ENCODE measurements at regions not wholly inside any gene's neighbourhood (a gene's known extent, or its start where the extent isn't known, plus 50 kb on each side); places are given as distances from the start of the nearest gene placed in this dataset.

DNA sequence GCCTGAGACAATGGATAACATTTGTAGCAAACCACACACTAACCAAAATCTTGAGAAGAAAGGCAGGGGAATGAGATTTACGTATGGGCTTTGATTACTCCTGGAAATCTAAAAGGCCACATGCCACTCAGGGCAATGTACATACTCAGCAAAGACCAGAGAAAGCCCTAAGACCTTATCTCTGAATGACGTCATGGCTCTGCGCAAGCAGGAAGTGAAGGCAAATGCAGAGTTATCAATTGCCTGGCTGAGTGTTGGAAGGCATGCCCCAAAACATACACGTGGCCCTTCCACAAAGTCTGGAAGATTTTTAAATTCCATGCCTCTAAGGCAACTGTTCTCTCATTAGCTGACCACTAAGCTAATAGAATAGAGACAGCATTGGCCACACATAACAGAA is 90.9 kb upstream of the NRBF2 start:
- TF ChIP-seq SIN3A (IDR thresholded peaks at IDR 0.05; ENCODE audit: borderline replicate concordance, insufficient read depth, low read length) (no peak), TAF1 (IDR thresholded peaks at IDR 0.05; ENCODE audit: borderline replicate concordance, insufficient read depth, low read length) (no peak), REST (IDR thresholded peaks at IDR 0.05; ENCODE audit: insufficient read depth in 1 of 2, low read depth in 2 of 2, low read length in 2 of 2) (no peak), FOXP2 (optimal IDR thresholded peaks at IDR 0.05; ENCODE audit: borderline replicate concordance, extremely low read depth, extremely low read length, insufficient read depth) (no peak), POLR2AphosphoS5 (IDR thresholded peaks at IDR 0.05; ENCODE audit: low read depth, low read length) (no peak)

DNA sequence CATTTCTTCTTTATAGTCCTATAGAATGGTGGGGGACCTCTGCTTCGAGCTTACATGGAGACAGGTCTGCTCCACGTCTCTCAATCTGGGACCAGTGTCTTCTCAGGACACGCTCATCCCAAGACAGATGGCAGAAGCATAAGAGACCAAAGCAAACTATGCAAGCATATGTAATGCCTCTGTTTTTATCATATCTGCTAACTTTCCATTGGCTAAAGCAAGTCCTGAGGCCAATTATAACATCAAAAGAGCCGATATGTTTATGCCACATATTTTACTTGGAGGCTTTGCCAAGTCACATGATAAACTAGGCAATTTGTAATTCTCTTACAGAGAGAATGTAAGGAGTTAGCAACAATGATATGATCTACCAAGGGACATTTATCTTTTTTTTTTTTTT is 102.6 kb upstream of the NRBF2 start:
- TF ChIP-seq REST (IDR thresholded peaks at IDR 0.05; ENCODE audit: insufficient read depth in 1 of 2, low read depth in 2 of 2, low read length in 2 of 2) = no peak
- TF ChIP-seq POLR2AphosphoS5 (IDR thresholded peaks at IDR 0.05; ENCODE audit: low read depth, low read length) = no peak

- TF ChIP-seq FOXP2 (optimal IDR thresholded peaks at IDR 0.05; ENCODE audit: borderline replicate concordance, extremely low read depth, extremely low read length, insufficient read depth) = no peak
- TF ChIP-seq REST (IDR thresholded peaks at IDR 0.05; ENCODE audit: insufficient read depth in 1 of 2, low read depth in 2 of 2, low read length in 2 of 2) = no peak
- TF ChIP-seq POLR2AphosphoS5 (IDR thresholded peaks at IDR 0.05; ENCODE audit: low read depth, low read length) = no peak
- TF ChIP-seq TAF1 (IDR thresholded peaks at IDR 0.05; ENCODE audit: borderline replicate concordance, insufficient read depth, low read length) = no peak
- no peak for TF ChIP-seq SIN3A (IDR thresholded peaks at IDR 0.05; ENCODE audit: borderline replicate concordance, insufficient read depth, low read length)
Observed at GRCh38 chr10:63027531-63027930, 105.6 kb upstream of the NRBF2 start.

- TF ChIP-seq SIN3A (IDR thresholded peaks at IDR 0.05; ENCODE audit: borderline replicate concordance, insufficient read depth, low read length) (no peak), FOXP2 (optimal IDR thresholded peaks at IDR 0.05; ENCODE audit: borderline replicate concordance, extremely low read depth, extremely low read length, insufficient read depth) (no peak), POLR2AphosphoS5 (IDR thresholded peaks at IDR 0.05; ENCODE audit: low read depth, low read length) (no peak), REST (IDR thresholded peaks at IDR 0.05; ENCODE audit: insufficient read depth in 1 of 2, low read depth in 2 of 2, low read length in 2 of 2) (no peak), TAF1 (IDR thresholded peaks at IDR 0.05; ENCODE audit: borderline replicate concordance, insufficient read depth, low read length) (no peak)
Observed at GRCh38 chr10:63021225-63021624, 111.9 kb upstream of the NRBF2 start.

GRCh38 chr10:63013755-63014154 is 119.4 kb upstream of the NRBF2 start:
- TF ChIP-seq FOXP2 (optimal IDR thresholded peaks at IDR 0.05; ENCODE audit: borderline replicate concordance, extremely low read depth, extremely low read length, insufficient read depth) = no peak
- TF ChIP-seq POLR2AphosphoS5 (IDR thresholded peaks at IDR 0.05; ENCODE audit: low read depth, low read length) = no peak
- TF ChIP-seq REST (IDR thresholded peaks at IDR 0.05; ENCODE audit: insufficient read depth in 1 of 2, low read depth in 2 of 2, low read length in 2 of 2) = no peak
- TF ChIP-seq SIN3A (IDR thresholded peaks at IDR 0.05; ENCODE audit: borderline replicate concordance, insufficient read depth, low read length) = no peak
- TF ChIP-seq TAF1 (IDR thresholded peaks at IDR 0.05; ENCODE audit: borderline replicate concordance, insufficient read depth, low read length) = no peak

All from PFSK-1 (cell line).